ENCODE measurements at regions not wholly inside any gene's neighbourhood (a gene's known extent, or its start where the extent isn't known, plus 50 kb on each side); places are given as distances from the start of the nearest gene placed in this dataset.

DNA sequence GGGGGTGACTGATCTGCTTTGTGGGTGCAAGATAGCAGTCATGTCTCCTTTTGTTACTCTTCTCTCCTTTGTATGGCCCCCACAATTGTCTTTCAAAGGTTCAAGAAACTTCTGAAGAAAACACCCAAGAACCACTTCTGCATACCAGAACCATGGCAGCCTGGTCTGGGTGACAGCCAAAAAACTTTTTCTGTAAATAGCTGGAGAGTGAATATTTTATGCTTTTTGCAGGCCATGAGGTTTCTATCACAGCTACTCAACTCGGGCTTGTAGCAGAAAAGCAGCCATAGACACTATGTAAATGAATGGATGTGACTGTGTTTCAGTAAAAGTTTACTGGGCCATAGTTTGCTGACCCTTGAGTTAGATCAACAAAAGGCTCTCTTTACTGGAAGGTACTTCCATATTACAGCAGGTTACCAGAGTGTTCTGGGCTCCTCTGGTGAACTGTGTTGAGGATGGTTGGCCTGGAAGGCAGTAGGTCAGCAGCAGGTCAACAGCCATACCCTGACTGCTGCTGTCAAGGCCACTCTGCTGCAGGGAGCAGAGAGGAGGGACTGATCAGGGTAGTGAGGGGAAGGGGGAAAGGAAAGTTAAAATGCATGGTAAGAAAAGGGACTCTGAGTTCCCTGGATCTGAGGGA, 116.4 kb downstream of the GDAP2 start:
- Histone ChIP-seq H4K20me1 (ENCODE audit: control insufficient read depth, extremely low read depth, insufficient read depth, low read length) (no peaks in the 10 kb centered on the region), H3K4me2 (ENCODE audit: extremely low read depth, insufficient read depth, low read length) (no peak overlapping the region), H3K79me2 (ENCODE audit: control insufficient read depth, insufficient read depth, low read length) (no peaks in the 10 kb centered on the region), H3K9me3 (ENCODE audit: control insufficient read depth, insufficient read depth, low read depth, low read length) (no peaks in the 10 kb centered on the region), H3K27ac (ENCODE audit: insufficient read depth, low read length) (no peak overlapping the region), H3K4me1 (ENCODE audit: control insufficient read depth, extremely low read depth, insufficient read depth, low read length) (peaks cover 17% of the 10 kb centered on the region), H3K9ac (ENCODE audit: insufficient read depth, low read length) (no peak overlapping the region), H2AFZ (ENCODE audit: low read length) (peak overlapping the region; percentile 12), H3K4me3 (replicated peaks in 1 of 4; ENCODE audit: control extremely low read depth in 1 of 4, insufficient read depth in 1 of 4, low read depth in 3 of 4, low read length in 4 of 4) (no peak overlapping the region), H3K36me3 (ENCODE audit: control insufficient read depth, insufficient read depth, low read length) (no peaks in the 10 kb centered on the region), H3K27me3 (ENCODE audit: control insufficient read depth, insufficient read depth, low read length) (no peaks in the 10 kb centered on the region)
- DNase-seq (ENCODE audit: low read depth in 2 of 2), result peak; percentile 68 to 73
- TF ChIP-seq EZH2 (IDR thresholded peaks at IDR 0.05; ENCODE audit: low read length, missing control alignments), result no peak
- TF ChIP-seq, protein P1, sequence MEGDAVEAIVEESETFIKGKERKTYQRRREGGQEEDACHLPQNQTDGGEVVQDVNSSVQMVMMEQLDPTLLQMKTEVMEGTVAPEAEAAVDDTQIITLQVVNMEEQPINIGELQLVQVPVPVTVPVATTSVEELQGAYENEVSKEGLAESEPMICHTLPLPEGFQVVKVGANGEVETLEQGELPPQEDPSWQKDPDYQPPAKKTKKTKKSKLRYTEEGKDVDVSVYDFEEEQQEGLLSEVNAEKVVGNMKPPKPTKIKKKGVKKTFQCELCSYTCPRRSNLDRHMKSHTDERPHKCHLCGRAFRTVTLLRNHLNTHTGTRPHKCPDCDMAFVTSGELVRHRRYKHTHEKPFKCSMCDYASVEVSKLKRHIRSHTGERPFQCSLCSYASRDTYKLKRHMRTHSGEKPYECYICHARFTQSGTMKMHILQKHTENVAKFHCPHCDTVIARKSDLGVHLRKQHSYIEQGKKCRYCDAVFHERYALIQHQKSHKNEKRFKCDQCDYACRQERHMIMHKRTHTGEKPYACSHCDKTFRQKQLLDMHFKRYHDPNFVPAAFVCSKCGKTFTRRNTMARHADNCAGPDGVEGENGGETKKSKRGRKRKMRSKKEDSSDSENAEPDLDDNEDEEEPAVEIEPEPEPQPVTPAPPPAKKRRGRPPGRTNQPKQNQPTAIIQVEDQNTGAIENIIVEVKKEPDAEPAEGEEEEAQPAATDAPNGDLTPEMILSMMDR (conservative IDR thresholded peaks at IDR 0.05 in 1 of 2, IDR thresholded peaks at IDR 0.05 in 1 of 2; ENCODE audit: low read depth in 1 of 2, low read length in 2 of 2), result no peak
